GM12873 (cell line): ENCODE measurements at regions not wholly inside any gene's neighbourhood (a gene's known extent, or its start where the extent isn't known, plus 50 kb on each side); places are given as distances from the start of the nearest gene placed in this dataset.

Experiments used
- TF ChIP-seq, protein P1 (sequence below): IDR thresholded peaks from 2 replicates; pipeline ENCODE4 v1.5.1; 2012; ENCODE audit warnings: low read depth, mild to moderate bottlenecking, moderate library complexity, low read length, control low read depth; ENCODE audit not compliant: insufficient read depth; ENCODE audit errors: missing control alignments

DNA sequence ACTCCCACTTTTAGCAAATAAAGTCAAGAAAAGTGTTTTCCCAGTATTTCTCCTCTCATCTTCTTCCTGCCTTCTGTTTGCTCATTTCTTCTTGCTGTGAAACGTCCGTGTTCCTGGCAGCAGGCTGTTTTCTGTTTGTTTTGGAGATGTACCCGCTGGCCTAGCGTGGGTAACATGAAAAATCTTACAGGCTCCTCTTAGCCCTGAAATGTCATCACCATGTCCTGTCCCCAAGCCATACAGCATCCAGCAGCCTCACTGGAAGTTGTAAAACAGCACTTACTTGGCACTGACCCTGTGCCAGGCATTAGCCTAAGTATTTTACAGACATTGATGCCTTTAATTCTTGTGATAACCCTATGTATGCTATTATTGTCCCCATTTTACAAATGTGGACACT lies 371.1 kb downstream of the FOXA2 start:
- TF ChIP-seq, protein P1, sequence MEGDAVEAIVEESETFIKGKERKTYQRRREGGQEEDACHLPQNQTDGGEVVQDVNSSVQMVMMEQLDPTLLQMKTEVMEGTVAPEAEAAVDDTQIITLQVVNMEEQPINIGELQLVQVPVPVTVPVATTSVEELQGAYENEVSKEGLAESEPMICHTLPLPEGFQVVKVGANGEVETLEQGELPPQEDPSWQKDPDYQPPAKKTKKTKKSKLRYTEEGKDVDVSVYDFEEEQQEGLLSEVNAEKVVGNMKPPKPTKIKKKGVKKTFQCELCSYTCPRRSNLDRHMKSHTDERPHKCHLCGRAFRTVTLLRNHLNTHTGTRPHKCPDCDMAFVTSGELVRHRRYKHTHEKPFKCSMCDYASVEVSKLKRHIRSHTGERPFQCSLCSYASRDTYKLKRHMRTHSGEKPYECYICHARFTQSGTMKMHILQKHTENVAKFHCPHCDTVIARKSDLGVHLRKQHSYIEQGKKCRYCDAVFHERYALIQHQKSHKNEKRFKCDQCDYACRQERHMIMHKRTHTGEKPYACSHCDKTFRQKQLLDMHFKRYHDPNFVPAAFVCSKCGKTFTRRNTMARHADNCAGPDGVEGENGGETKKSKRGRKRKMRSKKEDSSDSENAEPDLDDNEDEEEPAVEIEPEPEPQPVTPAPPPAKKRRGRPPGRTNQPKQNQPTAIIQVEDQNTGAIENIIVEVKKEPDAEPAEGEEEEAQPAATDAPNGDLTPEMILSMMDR = no peak

DNA sequence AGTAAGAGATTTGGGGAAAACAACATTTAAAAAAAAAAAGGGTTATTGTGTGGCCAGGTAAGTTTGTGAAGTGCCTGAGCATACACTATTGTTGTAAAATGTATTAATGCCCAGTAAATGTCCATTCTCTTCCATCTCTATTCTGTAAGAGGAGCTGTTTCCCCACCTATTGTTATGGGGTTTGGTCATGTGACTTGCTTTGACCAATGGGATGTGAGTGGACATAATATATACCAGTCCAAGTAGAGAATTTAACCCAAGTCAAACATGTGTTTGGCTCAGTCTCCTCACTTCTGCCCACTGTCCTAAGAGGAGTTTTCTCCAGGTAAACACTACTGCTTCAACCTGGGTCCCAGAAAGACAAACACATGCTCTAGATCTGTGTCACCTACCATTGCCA lies 377.1 kb downstream of the FOXA2 start:
- TF ChIP-seq, protein P1 = no peak

DNA sequence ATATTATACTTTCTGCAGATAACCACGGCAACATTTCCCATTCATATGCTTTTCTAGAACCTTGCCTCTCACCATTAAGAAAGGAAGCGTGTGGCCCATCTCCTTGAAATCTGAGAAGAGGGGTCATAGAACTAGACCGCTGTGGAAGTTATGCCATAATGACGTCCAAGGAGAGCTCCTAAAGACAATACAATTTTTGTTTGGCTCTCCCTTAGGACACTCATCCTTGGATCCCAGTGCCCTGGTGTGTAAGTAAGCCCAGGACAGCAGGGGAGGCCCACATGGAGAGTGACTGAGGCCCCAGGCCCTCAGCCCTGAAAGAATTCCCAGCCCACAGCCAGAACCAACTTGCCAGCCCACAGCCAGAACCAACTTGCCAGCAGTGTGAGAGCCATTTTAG lies 379.6 kb downstream of the FOXA2 start:
- TF ChIP-seq, protein P1 = no peak

GRCh38 chr20:22182148-22182547 lies 402.2 kb downstream of the FOXA2 start:
- TF ChIP-seq, protein P1 = no peak

DNA sequence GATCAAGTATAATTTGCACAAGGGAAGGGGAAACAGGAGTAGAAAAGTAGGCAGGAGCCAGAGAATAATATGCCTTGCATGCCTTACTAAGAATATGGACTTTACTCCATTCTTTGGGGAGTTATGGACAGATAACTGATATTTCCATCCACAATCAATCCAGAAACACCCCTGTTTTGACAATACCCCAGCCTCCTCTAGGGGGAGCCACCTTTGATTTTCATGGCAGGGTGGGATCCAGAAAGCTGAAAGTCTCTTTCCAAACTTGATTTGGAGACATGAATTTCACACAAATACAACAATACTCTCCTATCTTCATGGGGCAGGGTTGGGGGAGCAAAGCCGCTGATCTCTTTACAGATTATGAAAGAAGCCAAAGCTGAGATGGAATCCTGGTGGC lies 404.1 kb downstream of the FOXA2 start:
- TF ChIP-seq, protein P1 = peak; percentile 55

DNA sequence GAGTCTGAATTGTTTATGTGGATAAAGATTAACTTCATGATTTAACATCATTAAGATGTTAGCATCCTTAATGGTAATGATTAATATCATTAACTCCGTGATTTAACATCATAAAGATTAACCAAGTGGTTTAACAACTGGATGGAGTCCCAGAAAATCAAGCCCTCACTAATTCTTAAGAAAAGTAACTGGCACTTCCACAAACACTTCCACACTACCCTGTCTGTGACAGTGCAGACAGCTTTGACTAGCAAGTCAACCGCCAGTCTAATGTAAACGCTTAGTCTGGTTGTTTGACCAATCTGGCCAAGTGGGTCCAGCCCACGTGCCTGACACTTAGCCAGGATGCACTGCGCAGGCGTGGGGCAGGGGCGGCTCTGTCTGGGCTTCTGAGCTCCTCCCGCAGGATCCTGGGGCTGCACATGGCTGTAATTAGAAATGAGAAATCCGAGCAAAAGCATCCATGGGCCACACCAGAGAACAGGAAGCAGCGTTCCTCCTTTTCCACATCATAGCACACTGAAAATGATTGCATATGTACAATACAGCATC lies 424.2 kb downstream of the FOXA2 start:
- TF ChIP-seq, protein P1 = no peak

DNA sequence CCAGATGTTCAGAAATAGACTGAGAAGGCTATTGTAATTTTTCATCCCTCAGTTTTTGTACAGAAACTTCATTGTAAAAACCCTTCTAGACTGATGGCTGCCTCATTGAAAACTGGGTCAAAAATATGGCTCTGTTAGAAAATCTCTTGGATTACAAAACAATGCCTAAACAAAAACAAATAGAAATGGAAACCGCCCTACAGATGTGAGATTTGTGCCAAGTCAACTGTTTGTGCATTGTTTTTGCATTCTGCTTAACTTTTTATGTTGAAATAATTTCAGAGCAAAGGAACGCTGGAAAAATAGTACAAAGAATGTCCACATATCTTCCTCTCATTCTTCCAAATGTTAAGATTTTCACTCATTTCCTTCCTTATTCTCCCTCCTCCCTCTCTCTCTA lies 425.1 kb downstream of the FOXA2 start:
- TF ChIP-seq, protein P1 = no peak

GRCh38 chr20:22127587-22127986 lies 422.1 kb downstream of the PAX1 start:
- TF ChIP-seq, protein P1 = no peak
